Thoracic aorta (tissue), 2 donors: ENCODE measurements at regions not wholly inside any gene's neighbourhood (a gene's known extent, or its start where the extent isn't known, plus 50 kb on each side); places are given as distances from the start of the nearest gene placed in this dataset.

Experiments
- ATAC-seq: fragments of 150-250 bp; one replicate; pipeline ENCODE4 v1.8.0; 2017; ENCODE audit warnings: low read depth; ENCODE audit not compliant: insufficient number of reproducible peaks, low FRiP score
- DNase-seq: peaks from one replicate; pipeline ENCODE4 v3.0.0-alpha.2; 2020; ENCODE audit warnings: low spot score
- H3K27ac ChIP-seq, 2 donors: fragments of 200-600 bp; sonication (generic); 1 replicate in 1 of 2; 2 replicates in 1 of 2; pipeline ENCODE4 v1.5.1; 2016; ENCODE audit warnings: mild to moderate bottlenecking in 2 of 2, moderate library complexity in 2 of 2
- H3K27me3 ChIP-seq: fragments of 200-600 bp; sonication (generic); replicated peaks from 2 replicates; pipeline ENCODE4 v1.6.0; 2016; ENCODE audit warnings: mild to moderate bottlenecking; ENCODE audit not compliant: insufficient read depth
- H3K36me3 ChIP-seq: fragments of 200-600 bp; sonication (generic); one replicate; pipeline ENCODE4 v1.5.1; 2016
- H3K4me1 ChIP-seq, 2 donors: fragments of 200-600 bp; sonication (generic); 1 replicate in 1 of 2; 2 replicates in 1 of 2; pipeline versions ENCODE4 v1.5.1 to v1.6.0; 2016; ENCODE audit warnings: low read depth in 2 of 2, mild to moderate bottlenecking in 1 of 2; ENCODE audit not compliant: control insufficient read depth in 1 of 2
- H3K4me3 ChIP-seq: fragments of 200-600 bp; sonication (generic); 2 replicates; pipeline ENCODE4 v1.5.1; 2016; ENCODE audit warnings: mild to moderate bottlenecking
- H3K9me3 ChIP-seq: fragments of 200-600 bp; sonication (generic); 2 replicates; pipeline ENCODE4 v1.5.1; 2016
- CTCF ChIP-seq: fragments of 200-600 bp; sonication (generic); IDR thresholded peaks from one replicate; pipeline ENCODE4 v1.5.1; 2019; ENCODE audit warnings: antibody characterized with exemption

DNA sequence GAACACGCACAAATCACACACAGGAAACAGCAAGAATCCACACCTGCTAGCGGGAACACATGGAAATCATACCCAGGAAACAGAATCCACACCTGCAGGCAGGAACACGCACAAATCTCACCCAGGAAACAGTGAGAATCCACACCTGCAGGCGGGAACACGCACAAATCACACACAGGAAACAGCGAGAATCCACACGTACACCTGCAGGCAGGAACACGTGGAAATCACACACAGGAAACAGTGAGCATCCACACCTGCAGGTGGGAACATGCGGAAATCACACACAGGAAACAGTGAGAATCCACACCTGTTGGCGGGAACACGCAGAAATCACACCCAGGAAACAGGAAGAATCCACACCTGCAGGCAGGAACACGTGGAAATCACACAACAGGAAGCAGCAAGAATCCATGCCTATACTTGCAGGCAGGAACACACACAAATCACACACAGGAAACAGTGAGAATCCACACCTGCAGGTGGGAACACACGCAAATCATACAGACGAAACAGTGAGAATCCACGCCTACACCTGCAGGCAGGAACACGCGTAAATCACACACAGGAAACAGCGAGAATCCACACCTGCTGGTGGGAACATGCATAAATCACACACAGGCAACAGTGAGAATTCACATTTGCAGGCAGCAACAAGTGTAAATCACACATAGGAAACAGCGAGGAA lies 108.6 kb downstream of the DLL1 start:
- no peaks in the 10 kb centered on the region for H3K27me3 ChIP-seq
- no peaks in the 10 kb centered on the region for H3K9me3 ChIP-seq
- H3K4me3 ChIP-seq = no peak overlapping the region
- H3K36me3 ChIP-seq = no peaks in the 10 kb centered on the region
- peaks cover 0 to 5% of the 10 kb centered on the region in 2 donors for H3K4me1 ChIP-seq
- DNase-seq (no peak), ATAC-seq (no peak)
- no peak overlapping the region for H3K27ac ChIP-seq
- TF ChIP-seq CTCF = no peak

- ATAC-seq (no peak), DNase-seq (no peak)
- Histone ChIP-seq H3K9me3 (no peaks in the 10 kb centered on the region), H3K4me3 (no peak overlapping the region), H3K36me3 (no peaks in the 10 kb centered on the region), H3K27ac (no peak overlapping the region), H3K27me3 (no peaks in the 10 kb centered on the region), H3K4me1 (peaks cover 0 to 5% of the 10 kb centered on the region in 2 donors)
- no peak for TF ChIP-seq CTCF
Observed at GRCh38 chr6:170181338-170181690, 109.6 kb downstream of the DLL1 start.

DNA sequence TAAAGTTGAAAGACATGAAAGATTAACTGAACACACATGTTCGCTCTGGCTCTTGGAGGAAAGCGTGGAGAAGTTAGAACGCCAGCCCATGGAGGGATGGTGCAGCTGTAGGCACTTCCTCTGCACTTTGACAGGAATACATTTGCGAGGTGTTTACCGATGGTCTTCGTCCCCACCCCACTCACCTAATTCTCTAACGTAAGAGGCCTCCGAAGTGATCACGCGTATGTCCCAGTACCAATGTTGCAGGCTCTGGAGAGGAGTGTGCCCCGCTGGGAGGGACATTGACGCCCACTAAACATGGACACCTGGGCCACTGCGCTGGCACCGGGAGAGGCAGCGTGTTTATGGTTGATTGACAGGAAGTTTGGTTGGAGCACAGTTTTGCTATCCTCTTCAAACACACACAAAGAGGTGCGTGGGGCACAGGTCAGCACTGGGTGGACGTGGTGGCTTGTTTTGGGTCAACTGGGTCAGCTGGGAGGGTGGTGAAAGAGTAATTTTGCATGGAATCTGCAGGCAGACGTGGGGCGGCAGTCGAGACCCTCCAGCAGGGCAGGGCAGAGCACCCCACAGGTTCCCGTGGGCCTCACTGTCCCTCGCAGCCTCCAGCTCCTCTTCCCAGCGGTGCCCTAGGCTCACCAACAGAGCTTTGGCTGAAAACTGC lies 110.1 kb downstream of the DLL1 start:
- no peaks in the 10 kb centered on the region for H3K27me3 ChIP-seq
- H3K9me3 ChIP-seq = no peaks in the 10 kb centered on the region
- H3K4me1 ChIP-seq = peaks cover 0 to 5% of the 10 kb centered on the region in 2 donors
- H3K4me3 ChIP-seq = no peak overlapping the region
- no peak for ATAC-seq
- H3K36me3 ChIP-seq = no peaks in the 10 kb centered on the region
- H3K27ac ChIP-seq = no peak overlapping the region
- DNase-seq = no peak
- TF ChIP-seq CTCF = no peak

GRCh38 chr6:170179616-170180324 lies 111.1 kb downstream of the DLL1 start:
- no peak overlapping the region for H3K27ac ChIP-seq
- ATAC-seq (no peak), DNase-seq (no peak)
- no peak for TF ChIP-seq CTCF
- H3K27me3 ChIP-seq = no peaks in the 10 kb centered on the region
- no peaks in the 10 kb centered on the region for H3K36me3 ChIP-seq
- peaks cover 0 to 5% of the 10 kb centered on the region in 2 donors for H3K4me1 ChIP-seq
- no peaks in the 10 kb centered on the region for H3K9me3 ChIP-seq
- no peak overlapping the region for H3K4me3 ChIP-seq
